ENCODE measurements at regions not wholly inside any gene's neighbourhood (a gene's known extent, or its start where the extent isn't known, plus 50 kb on each side); places are given as distances from the start of the nearest gene placed in this dataset.
"Not testable (repeated sequence)": the region's sequence is repeated elsewhere in the genome, so short reads cannot be mapped to it uniquely, and the experiment has no call there.

DNA sequence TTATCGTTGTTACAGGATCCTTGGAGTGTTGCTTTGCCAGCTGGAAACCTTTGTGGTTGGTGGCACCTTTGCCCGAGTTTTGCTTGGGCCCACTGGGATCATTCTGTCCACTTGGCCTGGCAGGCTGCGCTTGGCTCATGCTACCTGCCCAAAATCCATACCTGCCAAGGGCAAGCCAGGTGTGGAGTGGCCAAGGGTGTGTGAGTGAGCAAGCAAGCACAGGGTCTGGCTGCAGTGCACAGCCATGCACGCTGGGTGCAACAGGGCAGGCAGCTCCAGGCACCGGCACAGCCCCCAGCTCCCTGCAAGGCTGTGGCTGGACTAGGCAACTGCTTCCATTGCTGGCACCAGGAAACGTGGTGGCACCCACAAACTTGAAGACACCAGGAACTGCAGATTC lies 421.8 kb downstream of the ARL4A start:
- H3K36me3 ChIP-seq, result no peaks in the 10 kb centered on the region
- H3K27me3 ChIP-seq, result no peaks in the 10 kb centered on the region
- no peaks in the 10 kb centered on the region for H3K4me1 ChIP-seq
- H3K4me3 ChIP-seq, result no peak overlapping the region
- TF ChIP-seq POLR2A (IDR thresholded peaks at IDR 0.05) (no peak), EP300 (IDR thresholded peaks at IDR 0.05) (no peak), POLR2AphosphoS5 (IDR thresholded peaks at IDR 0.05) (no peak)
- TF ChIP-seq, protein P1, sequence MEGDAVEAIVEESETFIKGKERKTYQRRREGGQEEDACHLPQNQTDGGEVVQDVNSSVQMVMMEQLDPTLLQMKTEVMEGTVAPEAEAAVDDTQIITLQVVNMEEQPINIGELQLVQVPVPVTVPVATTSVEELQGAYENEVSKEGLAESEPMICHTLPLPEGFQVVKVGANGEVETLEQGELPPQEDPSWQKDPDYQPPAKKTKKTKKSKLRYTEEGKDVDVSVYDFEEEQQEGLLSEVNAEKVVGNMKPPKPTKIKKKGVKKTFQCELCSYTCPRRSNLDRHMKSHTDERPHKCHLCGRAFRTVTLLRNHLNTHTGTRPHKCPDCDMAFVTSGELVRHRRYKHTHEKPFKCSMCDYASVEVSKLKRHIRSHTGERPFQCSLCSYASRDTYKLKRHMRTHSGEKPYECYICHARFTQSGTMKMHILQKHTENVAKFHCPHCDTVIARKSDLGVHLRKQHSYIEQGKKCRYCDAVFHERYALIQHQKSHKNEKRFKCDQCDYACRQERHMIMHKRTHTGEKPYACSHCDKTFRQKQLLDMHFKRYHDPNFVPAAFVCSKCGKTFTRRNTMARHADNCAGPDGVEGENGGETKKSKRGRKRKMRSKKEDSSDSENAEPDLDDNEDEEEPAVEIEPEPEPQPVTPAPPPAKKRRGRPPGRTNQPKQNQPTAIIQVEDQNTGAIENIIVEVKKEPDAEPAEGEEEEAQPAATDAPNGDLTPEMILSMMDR (IDR thresholded peaks at IDR 0.05), result no peak
- H3K27ac ChIP-seq, result no peak overlapping the region
- WGBS, 2 donors (ENCODE audit: low coverage in 1 of 2), result 83 to 90% methylated on average over 2 to 3 of the region's 6 CpGs
- no peak for ATAC-seq
- H3K9me3 ChIP-seq, result no peaks in the 10 kb centered on the region

DNA sequence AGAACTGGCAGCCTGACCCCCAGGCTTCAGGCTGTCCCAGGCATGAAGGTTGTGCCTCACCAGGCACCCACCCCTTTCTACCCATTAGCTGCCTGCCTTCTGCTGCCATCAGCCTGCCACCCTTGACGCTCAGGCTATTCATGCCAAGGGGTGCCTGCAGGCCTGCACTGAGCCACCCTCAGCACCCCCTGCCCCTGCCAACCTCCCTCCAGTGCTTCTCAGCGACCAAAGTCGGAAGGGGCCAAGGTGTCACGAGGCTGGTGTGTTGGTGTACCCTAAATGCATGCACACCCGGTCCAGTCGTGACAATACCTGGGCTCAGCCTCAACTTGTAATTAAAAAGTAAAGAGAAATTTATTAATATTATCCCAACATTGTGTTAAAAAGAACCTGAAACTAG lies 422.7 kb downstream of the ARL4A start:
- 100% methylated on average over 2 of the region's 6 CpGs; no CpG with 5 or more reads in 1 of the 2 donors for WGBS, 2 donors (ENCODE audit: low coverage in 1 of 2)

DNA sequence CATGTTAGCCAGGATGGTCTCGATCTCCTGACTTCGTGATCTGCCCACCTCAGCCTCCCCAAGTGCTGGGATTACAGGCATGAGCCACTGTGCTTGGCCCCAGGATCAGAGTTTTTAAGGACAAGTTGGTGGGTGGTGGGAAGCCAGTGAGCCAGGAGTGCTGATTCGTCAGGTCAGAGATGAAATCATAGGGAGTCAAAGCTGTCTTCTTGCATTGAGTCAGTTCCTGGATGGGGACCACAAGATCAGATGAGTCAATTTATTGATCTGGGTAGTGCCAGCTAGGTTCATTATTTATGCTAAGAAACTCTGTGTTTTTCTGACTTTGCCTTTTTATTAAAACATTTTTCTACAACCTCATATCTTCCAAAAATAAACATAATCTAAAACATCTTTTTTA lies 423.8 kb downstream of the ARL4A start:
- WGBS, 2 donors (ENCODE audit: low coverage in 1 of 2), result 63% methylated on average over 3 of the region's 3 CpGs; no CpG with 5 or more reads in 1 of the 2 donors
- no peak for ATAC-seq

More for the DNA sequence above, 422.7 kb downstream of the ARL4A start:
- Histone ChIP-seq H3K27ac (no peak overlapping the region), H3K4me3 (no peak overlapping the region), H3K9me3 (no peaks in the 10 kb centered on the region), H3K27me3 (no peaks in the 10 kb centered on the region), H3K36me3 (no peaks in the 10 kb centered on the region), H3K4me1 (no peaks in the 10 kb centered on the region)
- no peak for ATAC-seq
- TF ChIP-seq EP300 (IDR thresholded peaks at IDR 0.05) (no peak), POLR2A (IDR thresholded peaks at IDR 0.05) (no peak), POLR2AphosphoS5 (IDR thresholded peaks at IDR 0.05) (no peak)
- TF ChIP-seq, protein P1 (IDR thresholded peaks at IDR 0.05), result no peak

DNA sequence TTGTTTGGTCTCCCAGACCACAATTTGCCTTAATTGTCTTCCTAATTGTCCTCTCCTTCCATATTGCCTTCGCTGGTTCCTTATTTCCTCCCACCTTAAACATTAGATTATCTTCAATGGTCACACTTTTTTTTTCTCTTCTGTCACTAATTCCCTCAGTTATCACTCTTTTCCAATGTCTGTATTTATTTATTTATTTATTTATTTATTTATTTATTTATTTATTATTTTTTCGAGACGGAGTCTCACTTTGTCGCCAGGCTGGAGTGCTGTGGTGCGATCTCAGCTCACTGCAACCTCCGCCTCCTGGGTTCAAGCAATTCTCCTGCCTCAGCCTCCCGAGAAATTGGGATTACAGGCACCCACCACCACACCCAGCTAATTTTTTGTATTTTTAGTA lies 426.8 kb downstream of the ARL4A start:
- WGBS, 2 donors (ENCODE audit: low coverage in 1 of 2), result 100% methylated on average over 6 of the region's 7 CpGs
- not testable (repeated sequence) for H3K36me3 ChIP-seq, H3K4me1 ChIP-seq, H3K9me3 ChIP-seq, H3K27ac ChIP-seq, H3K27me3 ChIP-seq, H3K4me3 ChIP-seq, ATAC-seq

More for the DNA sequence above, 423.8 kb downstream of the ARL4A start:
- TF ChIP-seq EP300 (IDR thresholded peaks at IDR 0.05), result no peak
- no peak overlapping the region for H3K4me3 ChIP-seq
- H3K27ac ChIP-seq, result no peak overlapping the region
- no peaks in the 10 kb centered on the region for H3K36me3 ChIP-seq
- H3K4me1 ChIP-seq, result no peaks in the 10 kb centered on the region
- no peaks in the 10 kb centered on the region for H3K27me3 ChIP-seq
- H3K9me3 ChIP-seq, result no peaks in the 10 kb centered on the region

DNA sequence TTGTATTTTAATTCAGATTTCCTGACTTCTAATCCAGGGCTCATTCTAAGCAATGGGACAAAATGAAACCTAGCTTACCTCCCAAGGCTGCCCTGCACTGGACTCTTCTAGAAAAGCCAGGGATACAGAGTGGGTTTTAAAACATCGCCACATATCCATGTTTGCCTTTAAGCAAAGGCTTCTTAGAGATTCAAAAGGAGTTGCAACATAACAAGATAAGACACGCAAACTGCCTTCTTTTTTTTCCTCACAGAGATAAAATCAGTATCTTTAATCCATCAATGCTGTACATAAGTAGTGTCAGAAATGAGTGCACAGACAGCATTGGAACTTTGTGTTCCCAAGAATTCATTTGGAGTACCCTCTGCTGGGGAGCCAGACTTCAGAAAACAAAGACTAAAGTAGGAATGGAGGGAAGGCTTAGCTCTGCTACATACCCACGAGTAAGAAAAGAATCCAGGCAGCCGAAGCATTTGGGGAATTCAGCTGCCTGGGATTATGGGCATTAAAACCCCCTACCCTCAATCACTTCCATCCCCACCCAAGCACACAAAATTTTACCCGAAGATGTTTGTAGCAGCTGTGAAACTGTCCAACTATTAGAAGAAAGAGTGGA lies 427.8 kb downstream of the ARL4A start:
- Histone ChIP-seq H3K9me3 (no peaks in the 10 kb centered on the region), H3K27me3 (no peaks in the 10 kb centered on the region), H3K36me3 (no peaks in the 10 kb centered on the region), H3K4me3 (no peak overlapping the region), H3K4me1 (no peaks in the 10 kb centered on the region), H3K27ac (no peak overlapping the region)
- WGBS, 2 donors (ENCODE audit: low coverage in 1 of 2), result 63 to 92% methylated on average over 3 to 5 of the region's 5 CpGs
- no peak for ATAC-seq
- TF ChIP-seq POLR2A (IDR thresholded peaks at IDR 0.05) (no peak), EP300 (IDR thresholded peaks at IDR 0.05) (no peak), POLR2AphosphoS5 (IDR thresholded peaks at IDR 0.05) (no peak)
- TF ChIP-seq, protein P1 (IDR thresholded peaks at IDR 0.05), result no peak

DNA sequence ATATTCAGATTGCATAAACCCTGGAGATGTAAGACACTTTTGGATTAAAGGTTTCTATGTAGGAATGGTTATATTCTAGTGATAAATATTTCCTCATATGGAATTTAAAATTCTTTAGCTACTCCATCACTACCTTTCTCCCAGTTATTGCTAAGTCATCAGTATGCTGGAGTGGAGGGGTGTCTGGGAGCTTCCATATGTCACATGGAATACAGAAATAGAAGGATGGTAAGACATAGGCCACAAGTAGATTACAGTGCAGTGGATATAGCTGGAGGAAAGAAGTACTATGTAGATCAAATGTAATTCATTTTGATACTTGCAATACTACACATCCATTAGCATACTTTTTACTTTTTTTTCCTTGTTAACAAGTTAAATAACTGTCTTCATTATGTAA lies 428.4 kb downstream of the ARL4A start:
- H3K9me3 ChIP-seq, result no peaks in the 10 kb centered on the region
- no peaks in the 10 kb centered on the region for H3K27me3 ChIP-seq
- H3K4me1 ChIP-seq, result no peaks in the 10 kb centered on the region
- H3K27ac ChIP-seq, result no peak overlapping the region
- H3K4me3 ChIP-seq, result no peak overlapping the region
- no peak for ATAC-seq
- H3K36me3 ChIP-seq, result no peaks in the 10 kb centered on the region
- no peak for TF ChIP-seq POLR2AphosphoS5 (IDR thresholded peaks at IDR 0.05)
- TF ChIP-seq, protein P1 (IDR thresholded peaks at IDR 0.05), result no peak
- TF ChIP-seq POLR2A (IDR thresholded peaks at IDR 0.05), result no peak
